Esophagus squamous epithelium (tissue), 5 donors: ENCODE measurements at regions not wholly inside any gene's neighbourhood (a gene's known extent, or its start where the extent isn't known, plus 50 kb on each side); places are given as distances from the start of the nearest gene placed in this dataset.
"Not testable (repeated sequence)": the region's sequence is repeated elsewhere in the genome, so short reads cannot be mapped to it uniquely, and the experiment has no call there.

Source experiments
- DNase-seq: peaks from one replicate; lab custom pipeline; 2025; lab: John Stamatoyannopoulos, UW
- H3K27ac ChIP-seq, 4 donors: fragments of 200-600 bp; sonication (generic); one replicate each; pipeline ENCODE4 v1.5.1; 2016 to 2019; ENCODE audit warnings: mild to moderate bottlenecking in 1 of 4
- H3K27me3 ChIP-seq, 4 donors: fragments of 200-600 bp; sonication (generic); 1 replicate in 3 of 4; 2 replicates in 1 of 4; pipeline versions ENCODE4 v1.5.1 to v1.6.0; 2017 to 2021; ENCODE audit warnings: antibody characterized with exemption in 1 of 4
- H3K36me3 ChIP-seq, 3 donors: fragments of 200-600 bp; sonication (generic); one replicate each; pipeline ENCODE4 v1.5.1; 2016 to 2019
- H3K4me1 ChIP-seq, 3 donors: fragments of 200-600 bp; sonication (generic); one replicate each; pipeline ENCODE4 v1.5.1; 2017 to 2019
- H3K4me3 ChIP-seq, 4 donors: fragments of 200-600 bp; sonication (generic); 1 replicate in 3 of 4; 2 replicates in 1 of 4; pipeline ENCODE4 v1.5.1; 2016 to 2019; ENCODE audit warnings: mild to moderate bottlenecking in 2 of 4, moderate library complexity in 1 of 4
- H3K9me3 ChIP-seq, 3 donors: fragments of 200-600 bp; sonication (generic); one replicate each; pipeline ENCODE4 v1.5.1; 2016 to 2019
- CTCF ChIP-seq, 6 experiments: fragments of 450-650 bp in 4 of 6; fragments of 200-600 bp in 2 of 6; sonication (generic) in 2 of 6; IDR thresholded peaks; one replicate each; pipeline ENCODE4 v1.5.1; 2016 to 2019; ENCODE audit warnings: antibody characterized with exemption in 6 of 6, mild to moderate bottlenecking in 4 of 6, moderate library complexity in 4 of 6
- POLR2A ChIP-seq, 4 donors: fragments of 450-650 bp; IDR thresholded peaks; one replicate each; pipeline ENCODE4 v1.6.1; 2017; ENCODE audit warnings: antibody characterized with exemption in 4 of 4, mild to moderate bottlenecking in 4 of 4, moderate library complexity in 3 of 4
- WGBS, 2 donors: methylation state at CpG; one replicate each; pipeline ENCODE4 v1.1.5; 2018; 5-methylcytosine and 5-hydroxymethylcytosine counted together
- intact Hi-C: fragments of 100-400 bp; cut with DNase I; formaldehyde crosslinking; loops from one replicate; pipeline ENCODE4 v1.15.0; 2022
- donor health status: DM: yes; HTN: yes; CAD: no.

DNA sequence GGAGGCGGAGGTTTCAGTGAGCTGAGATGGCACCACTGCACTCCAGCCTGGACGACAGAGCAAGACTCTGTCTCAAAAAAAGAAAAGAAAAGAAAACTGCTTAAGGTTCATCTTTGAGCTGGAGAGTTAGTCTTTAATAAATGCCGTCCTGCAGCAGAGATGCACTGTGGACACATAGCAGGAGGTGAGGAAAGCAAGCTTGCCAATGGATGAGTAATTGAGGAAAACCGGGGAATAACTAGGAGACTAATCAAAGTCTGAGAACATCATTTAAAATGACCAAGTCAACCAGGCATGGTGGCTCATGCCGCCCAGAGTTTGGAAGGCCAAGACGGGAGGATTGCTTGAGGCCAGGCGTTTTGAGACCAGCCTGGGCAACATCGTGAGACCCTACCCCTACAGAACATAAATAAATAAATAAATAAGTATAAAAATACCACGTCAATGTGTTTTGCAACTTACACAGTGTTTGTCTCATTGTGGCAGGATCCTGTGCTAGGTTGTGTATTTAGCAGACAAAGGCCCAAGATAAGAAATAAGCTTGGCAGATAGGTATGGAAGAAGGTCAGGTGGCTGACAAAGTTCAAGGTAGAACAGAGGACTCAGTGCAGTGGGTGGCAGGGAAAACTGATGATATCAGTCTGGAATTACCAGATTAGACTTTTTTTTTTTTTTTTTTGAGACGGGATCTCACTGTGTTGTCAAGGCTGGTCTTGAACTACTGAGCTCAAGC is 115.7 kb upstream of the KMT2C start:
- Histone ChIP-seq H3K4me1 (no peaks in the 10 kb centered on the region), H3K36me3 (no peaks in the 10 kb centered on the region), H3K4me3 (no peak overlapping the region), H3K27me3 (no peaks in the 10 kb centered on the region), H3K27ac (no peak overlapping the region), H3K9me3 (no peaks in the 10 kb centered on the region)
- WGBS, 2 donors: 77 to 79% methylated on average over 10 of the region's 10 CpGs
- DNase-seq: no peak
- TF ChIP-seq CTCF (IDR thresholded peaks at IDR 0.05) (no peak), POLR2A (IDR thresholded peaks at IDR 0.05) (no peak)
- intact Hi-C loops: no loop called here

GRCh38 chr7:152544971-152545619 is 109.3 kb upstream of the KMT2C start:
- H3K27ac ChIP-seq: no peak overlapping the region
- TF ChIP-seq POLR2A (IDR thresholded peaks at IDR 0.05): no peak
- no peak for TF ChIP-seq CTCF (IDR thresholded peaks at IDR 0.05)
- H3K27me3 ChIP-seq: no peaks in the 10 kb centered on the region
- H3K4me3 ChIP-seq: no peak overlapping the region
- no peak for DNase-seq
- no peaks in the 10 kb centered on the region for H3K9me3 ChIP-seq
- WGBS, 2 donors: 76 to 78% methylated on average over 12 to 13 of the region's 13 CpGs
- no peaks in the 10 kb centered on the region for H3K36me3 ChIP-seq
- intact Hi-C loops: no loop called here
- H3K4me1 ChIP-seq: no peaks in the 10 kb centered on the region

- H3K27me3 ChIP-seq: no peaks in the 10 kb centered on the region
- no peak overlapping the region for H3K27ac ChIP-seq
- intact Hi-C loops: no loop called here
- no peaks in the 10 kb centered on the region for H3K36me3 ChIP-seq
- DNase-seq: no peak
- no peak for TF ChIP-seq CTCF (IDR thresholded peaks at IDR 0.05)
- TF ChIP-seq POLR2A (IDR thresholded peaks at IDR 0.05): no peak
- H3K4me3 ChIP-seq: no peak overlapping the region
- no peaks in the 10 kb centered on the region for H3K9me3 ChIP-seq
- WGBS, 2 donors: 71 to 81% methylated on average over 12 to 17 of the region's 21 CpGs
- H3K4me1 ChIP-seq: no peaks in the 10 kb centered on the region
Measured at GRCh38 chr7:152544481-152544927, 108.7 kb upstream of the KMT2C start.

DNA sequence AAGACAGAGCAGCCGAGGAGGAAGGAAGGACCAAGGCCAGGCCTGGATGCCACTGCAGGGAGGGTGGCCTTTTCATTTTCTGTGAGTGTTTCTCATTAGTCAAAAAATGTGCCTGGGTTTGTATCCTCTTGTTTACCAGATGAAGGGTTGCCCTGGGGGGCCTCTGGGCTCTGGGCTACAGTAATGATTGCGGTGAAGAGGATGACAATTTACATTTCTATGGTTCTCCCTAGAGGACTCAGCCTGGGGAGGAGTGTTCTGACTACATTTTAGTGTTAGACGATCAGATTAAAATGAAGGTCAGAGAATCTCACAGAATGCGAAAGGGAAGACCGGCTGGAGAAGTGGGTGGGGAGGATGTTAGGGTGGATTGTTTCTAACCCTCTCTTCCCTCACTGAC is 108.0 kb upstream of the KMT2C start:
- WGBS, 2 donors: 72 to 79% methylated on average over 5 of the region's 5 CpGs
- Histone ChIP-seq H3K9me3 (no peaks in the 10 kb centered on the region), H3K4me3 (no peak overlapping the region), H3K4me1 (no peaks in the 10 kb centered on the region), H3K36me3 (no peaks in the 10 kb centered on the region), H3K27ac (no peak overlapping the region), H3K27me3 (no peaks in the 10 kb centered on the region)
- no peak for DNase-seq
- intact Hi-C loops: no loop called here
- TF ChIP-seq CTCF (IDR thresholded peaks at IDR 0.05): no peak
- no peak for TF ChIP-seq POLR2A (IDR thresholded peaks at IDR 0.05)

DNA sequence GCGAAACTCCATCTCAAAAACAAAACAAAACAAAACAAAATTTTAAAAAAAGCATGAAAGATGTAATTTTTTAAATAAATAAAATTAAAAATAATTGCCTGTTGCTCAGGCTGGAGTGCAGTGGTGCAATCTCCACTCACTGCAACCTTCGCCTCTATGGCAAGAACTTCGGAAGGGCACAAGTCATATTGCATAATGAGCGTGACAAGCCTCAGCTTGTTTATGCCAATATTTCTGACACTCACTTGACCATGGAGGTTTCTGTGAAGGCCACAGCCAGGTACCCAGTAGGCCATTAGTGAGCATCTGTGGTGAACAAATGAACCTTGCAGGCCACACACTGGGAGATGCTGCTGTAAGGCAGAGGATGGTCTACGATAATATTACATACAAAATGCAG is 106.1 kb upstream of the KMT2C start:
- Histone ChIP-seq H3K4me1 (no peaks in the 10 kb centered on the region), H3K9me3 (no peaks in the 10 kb centered on the region), H3K36me3 (no peaks in the 10 kb centered on the region), H3K4me3 (no peak overlapping the region), H3K27ac (no peak overlapping the region), H3K27me3 (no peaks in the 10 kb centered on the region)
- intact Hi-C loops: no loop called here
- TF ChIP-seq POLR2A (IDR thresholded peaks at IDR 0.05) (no peak), CTCF (IDR thresholded peaks at IDR 0.05) (no peak)
- no peak for DNase-seq
- 86 to 91% methylated on average over 5 of the region's 5 CpGs for WGBS, 2 donors

GRCh38 chr7:152539190-152539495 is 103.3 kb upstream of the KMT2C start:
- DNase-seq, intact Hi-C loops: not testable (repeated sequence)
- 96% methylated on average over 6 of the region's 17 CpGs; no CpG with 5 or more reads in 1 of the 2 donors for WGBS, 2 donors

DNA sequence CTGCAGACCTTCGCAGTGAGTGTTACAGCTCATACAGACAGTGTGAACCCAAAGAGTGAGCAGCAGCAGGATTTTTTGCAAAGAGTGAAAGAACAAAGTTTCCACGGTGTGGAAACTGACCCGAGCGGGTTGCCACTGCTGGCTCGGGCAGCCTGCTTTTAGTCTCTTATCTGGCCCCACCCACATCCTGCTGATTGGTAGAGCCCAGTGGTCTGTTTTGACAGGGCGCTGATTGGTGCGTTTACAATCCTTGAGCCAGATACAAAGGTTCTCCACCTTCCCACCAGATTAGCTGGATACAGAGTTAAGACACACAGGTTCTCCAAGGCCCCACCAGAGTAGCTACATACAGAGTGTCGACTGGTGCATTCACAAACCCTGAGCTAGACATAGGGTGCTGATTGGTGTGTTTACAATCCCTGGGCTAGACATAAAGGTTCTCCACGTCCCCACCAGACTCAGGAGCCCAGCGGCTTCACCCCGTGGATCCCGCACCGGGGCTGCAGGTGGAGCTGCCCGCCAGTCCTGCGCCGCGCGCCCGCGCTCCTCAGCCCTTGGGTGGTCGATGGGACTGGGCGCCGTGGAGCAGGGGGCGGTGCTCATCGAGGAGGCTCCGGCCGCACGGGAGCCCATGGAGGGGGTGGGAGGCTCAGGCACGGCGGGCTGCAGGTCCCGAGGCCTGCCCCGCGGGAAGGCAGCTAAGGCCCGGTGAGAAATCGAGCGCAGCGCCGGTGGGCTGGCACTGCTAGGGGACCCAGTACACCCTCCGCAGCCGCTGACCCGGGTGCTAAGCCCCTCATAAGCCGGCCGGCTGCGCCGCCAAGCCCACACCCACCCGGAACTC is 102.8 kb upstream of the KMT2C start:
- H3K27ac ChIP-seq, H3K4me3 ChIP-seq, H3K9me3 ChIP-seq, H3K36me3 ChIP-seq, H3K4me1 ChIP-seq, intact Hi-C loops, DNase-seq, H3K27me3 ChIP-seq: not testable (repeated sequence)
- WGBS, 2 donors: 67 to 94% methylated on average over 2 to 3 of the region's 46 CpGs

More at GRCh38 chr7:152539190-152539495, 103.3 kb upstream of the KMT2C start:
- H3K36me3 ChIP-seq, H3K27ac ChIP-seq, H3K4me1 ChIP-seq, H3K9me3 ChIP-seq, H3K27me3 ChIP-seq, H3K4me3 ChIP-seq: not testable (repeated sequence)
